ENCODE measurements at regions not wholly inside any gene's neighbourhood (a gene's known extent, or its start where the extent isn't known, plus 50 kb on each side); places are given as distances from the start of the nearest gene placed in this dataset.

DNA sequence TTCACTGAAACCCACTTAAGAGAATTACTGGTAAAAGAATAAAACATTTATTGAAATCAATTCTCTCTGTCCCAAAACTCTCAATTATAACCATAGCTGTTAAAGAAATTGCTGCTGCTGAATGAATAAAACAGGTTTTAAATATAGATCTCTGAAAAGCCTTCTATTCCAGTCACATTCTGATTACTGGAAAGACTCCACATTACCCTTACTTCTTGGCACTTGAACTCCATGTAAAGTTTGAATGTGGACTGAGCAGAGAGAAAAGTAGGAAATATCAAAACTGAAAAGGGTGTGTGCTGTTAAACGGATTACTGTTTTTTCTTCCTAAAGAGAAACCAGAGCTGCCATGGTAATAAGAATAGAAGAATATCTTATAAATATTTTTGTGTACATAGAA, 655.3 kb upstream of the SETBP1 start:
- no peak for DNase-seq

DNA sequence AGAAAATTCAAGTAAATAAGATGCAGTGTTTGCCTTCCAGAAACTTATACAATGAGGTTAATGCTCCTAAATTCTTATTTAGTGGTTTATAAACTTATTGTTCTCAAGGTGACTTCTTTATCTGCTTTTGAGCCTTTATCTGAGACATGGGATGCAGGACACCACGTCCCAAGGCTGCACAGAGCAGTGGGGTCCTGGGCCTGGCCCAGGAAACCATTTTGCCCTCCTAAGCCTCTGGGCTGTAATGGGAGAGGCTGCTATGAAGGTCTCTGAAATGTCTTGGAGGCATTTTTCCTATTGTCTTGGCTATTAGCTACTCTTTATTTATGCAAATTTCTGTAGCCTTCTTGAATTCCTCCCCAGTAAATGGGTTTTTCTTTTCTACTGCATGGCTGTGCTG, 652.6 kb upstream of the SETBP1 start:
- DNase-seq, result no peak

DNA sequence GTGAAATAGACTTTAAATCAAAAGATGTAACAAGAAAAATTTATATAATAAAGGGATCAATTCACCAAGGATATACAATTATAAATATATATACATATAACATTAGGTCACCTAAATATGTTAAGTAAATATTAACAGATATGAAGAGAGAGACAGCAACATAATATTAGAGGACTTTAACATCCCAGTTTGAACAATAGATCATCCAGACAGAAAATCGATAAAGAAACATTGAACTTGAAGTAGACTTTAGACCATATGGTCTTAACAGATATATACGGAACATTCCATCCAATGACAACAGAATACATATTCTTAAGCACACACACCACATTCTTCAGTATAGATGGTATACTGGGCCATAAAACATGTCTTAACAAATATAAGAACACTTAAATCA, 649.6 kb upstream of the SETBP1 start:
- no peak for DNase-seq

DNA sequence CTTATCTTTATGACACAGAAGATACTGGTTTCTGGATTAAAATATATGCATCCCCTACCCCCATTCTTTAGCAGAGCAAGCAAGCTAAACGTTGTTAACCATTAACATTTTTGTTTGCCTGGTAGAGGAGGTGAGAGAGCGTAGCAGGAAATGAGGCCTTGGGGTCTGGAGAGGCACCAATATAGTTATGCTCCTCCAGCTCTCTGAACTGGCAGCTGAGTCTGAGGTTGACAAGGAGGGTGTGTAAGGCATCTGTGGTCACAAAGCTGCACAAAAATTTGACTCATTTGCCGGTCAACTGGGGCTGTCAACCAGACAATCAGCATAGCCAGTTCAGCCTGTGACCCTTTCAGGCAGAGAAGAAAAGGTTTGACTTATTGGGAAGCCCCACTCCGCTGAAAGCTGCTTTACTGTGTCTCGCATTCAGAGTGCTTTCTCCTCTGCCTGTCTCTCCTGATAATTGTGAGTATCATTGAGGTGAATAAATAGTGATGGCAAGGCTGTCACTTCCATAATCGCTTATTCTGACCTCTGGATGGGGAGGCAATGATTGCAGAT, 647.5 kb upstream of the SETBP1 start:
- no peak for DNase-seq

DNA sequence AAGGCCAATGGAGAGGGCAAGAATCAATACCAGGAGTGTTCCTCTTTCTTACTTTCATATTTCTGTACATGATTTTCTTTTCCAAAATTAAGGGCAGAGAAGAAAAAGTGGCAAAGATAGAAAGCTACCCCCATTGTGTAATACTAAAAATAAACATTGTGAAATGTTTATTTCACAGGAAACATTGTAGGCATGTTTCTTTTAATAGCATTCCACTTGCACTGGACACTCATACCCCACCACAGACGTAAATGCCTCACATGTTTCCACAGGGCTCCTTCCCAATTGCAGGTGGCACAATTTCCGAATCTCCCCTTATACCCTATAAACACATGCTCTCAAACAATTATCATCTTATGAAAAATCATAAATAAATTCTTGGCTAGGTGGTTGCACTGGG, 645.1 kb upstream of the SETBP1 start:
- DNase-seq, result no peak

DNA sequence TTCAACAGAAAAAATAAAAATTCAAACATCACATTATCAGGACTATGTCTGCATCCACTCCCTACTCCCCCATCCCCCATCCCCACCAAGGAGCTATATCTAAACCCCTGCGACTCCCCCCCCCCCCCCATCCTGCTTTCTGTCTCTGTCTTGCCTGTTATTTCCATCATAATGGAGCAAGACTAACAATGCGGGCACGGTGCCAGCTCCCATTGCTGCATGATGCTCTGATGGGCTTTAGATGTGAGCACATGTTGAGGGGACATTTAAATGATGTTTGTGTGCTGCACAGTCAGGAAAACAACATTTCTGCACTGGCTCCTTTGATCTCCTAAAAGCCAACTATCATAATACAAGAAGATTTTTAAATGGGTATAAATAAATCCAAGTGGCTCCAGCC, 644.2 kb upstream of the SETBP1 start:
- DNase-seq, result no peak

DNA sequence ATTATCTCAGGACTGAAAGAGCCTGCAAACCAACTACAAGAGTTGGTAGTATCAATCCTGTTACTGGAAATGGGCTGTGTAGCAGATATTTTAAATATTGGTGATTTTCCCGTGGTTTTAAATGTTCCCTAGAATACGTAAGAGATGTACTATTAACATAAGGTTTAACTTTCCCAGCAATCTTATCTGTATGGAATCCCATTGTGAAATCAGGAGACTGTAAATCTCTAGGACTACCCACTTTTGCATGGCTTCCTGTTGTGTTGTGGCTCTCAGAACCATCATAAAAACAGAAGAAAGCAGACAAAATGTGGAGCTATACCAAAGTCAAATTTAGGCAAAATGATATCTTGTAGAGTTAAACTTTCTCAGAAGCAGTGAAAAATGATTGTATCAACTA, 641.5 kb upstream of the SETBP1 start:
- DNase-seq, result no peak

DNA sequence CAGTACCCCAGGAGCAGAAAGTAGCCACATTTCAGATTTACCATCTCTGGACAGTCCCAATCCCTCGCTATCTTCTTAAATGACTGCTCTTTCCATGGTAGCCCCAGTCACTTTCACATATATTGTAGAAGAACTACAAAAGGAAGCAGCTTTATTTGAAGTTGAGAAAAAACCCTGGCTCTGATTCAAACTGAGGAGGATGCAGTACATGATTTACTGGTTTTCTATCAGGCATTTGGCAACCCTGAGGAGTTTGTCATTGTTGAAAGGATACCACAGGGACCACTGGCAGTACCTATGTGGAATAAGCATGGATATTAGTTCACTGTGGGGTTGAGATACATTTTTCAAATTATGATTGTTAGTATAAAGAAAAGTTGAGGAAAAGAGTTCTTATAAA, 640.9 kb upstream of the SETBP1 start:
- DNase-seq, result no peak

DNA sequence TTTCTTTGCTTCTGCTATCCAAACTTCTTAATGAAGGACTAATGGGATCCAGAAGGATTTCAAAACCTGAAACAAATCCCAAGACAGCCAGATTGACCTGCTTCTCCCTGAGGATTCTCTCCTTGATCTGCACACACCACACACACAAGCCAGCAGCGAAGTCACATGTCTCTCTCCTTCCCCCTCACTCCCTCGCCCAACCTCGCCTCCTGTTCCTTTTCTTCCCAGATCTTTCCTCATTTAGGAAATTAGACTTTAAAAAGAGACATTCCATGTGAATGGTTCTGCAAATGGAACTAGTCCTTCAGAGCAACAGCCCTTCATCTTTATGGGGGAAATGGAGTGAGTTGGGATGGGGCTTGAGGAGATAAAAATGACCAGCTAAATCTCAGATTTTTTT, 639.1 kb upstream of the SETBP1 start:
- DNase-seq, result no peak

DNA sequence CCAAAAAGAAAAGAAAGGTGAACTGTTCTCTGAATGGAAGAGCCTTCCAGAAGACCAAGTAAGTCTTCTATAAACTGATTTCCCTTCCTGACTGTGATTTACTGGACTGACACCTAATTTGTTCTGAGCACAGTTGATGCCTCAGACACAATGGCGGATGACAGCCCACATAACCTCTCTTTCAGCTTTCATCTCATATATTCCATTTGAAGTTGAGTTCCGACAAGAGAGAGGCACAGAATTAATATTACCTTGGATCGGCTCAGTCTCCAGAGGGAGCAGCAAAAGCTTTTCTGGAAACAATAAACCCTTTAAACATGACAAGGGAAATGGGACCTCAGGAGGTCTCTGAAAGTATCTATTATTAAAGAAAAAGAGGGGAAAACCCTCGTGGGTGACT, 638.7 kb upstream of the SETBP1 start:
- no peak for DNase-seq

DNA sequence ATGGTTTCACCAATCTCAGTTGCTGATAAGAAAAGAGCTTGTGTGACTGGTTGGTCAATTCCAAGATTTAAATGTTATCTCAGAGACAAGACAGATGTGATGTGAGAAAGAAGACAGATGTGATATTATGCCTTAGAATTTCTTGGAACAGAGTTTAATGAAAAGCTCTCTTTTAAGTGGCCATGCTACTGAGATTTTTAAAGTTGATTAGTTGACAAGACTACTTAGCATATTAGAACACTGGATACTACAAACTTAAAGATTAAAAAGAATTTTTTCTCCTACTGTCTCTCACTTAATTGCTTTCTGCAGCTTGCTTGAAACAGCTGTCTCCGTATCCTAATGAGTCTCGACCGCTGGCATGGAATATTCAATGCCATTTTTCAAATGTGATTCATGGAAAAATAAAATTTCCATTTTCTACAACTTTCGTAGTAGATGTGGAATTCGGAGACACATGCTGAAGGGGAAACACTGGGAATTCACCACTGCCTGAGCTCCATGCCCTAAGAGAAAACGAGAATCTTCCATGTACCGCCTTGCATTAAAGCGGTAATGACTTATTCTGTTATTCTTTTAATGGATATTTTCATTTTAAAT, 634.2 kb upstream of the SETBP1 start:
- DNase-seq, result no peak

DNA sequence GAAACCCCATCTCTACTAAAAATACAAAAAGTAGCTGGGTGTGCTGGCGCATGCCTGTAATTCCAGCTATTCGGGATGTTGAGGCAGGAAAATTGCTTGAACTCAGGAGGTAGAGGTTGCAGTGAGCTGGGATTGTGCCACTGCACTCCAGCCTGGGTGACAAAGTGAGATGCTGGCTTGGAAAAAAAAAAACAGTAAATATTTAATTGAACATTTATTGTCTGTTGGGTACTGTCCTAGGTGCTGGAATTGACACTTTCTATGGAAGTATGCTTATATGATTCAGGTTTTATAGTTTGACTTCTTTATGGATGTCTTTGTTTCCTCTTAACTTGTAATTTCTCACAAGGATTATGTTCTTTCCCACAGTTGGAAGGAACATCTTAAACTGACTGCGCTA, 633.1 kb upstream of the SETBP1 start:
- DNase-seq, result no peak

DNA sequence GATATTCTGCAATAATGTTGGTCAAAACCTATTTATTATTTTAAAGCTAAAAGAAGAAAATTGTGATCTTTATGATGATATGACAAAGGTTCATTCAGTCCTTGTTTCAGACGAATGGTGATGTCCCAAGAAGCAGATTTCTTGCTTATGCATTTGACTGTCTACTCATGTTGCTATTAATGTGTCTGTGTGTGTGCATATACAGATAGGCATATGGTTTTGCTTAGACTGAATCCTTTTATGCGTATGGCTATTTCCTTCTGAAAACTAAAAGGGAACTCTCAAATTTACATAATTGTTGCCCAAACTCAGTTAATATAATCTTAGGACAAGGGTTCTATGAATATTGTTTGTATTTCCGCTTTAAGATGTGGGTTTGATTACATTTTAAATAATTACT, 632.3 kb upstream of the SETBP1 start:
- DNase-seq, result no peak

DNA sequence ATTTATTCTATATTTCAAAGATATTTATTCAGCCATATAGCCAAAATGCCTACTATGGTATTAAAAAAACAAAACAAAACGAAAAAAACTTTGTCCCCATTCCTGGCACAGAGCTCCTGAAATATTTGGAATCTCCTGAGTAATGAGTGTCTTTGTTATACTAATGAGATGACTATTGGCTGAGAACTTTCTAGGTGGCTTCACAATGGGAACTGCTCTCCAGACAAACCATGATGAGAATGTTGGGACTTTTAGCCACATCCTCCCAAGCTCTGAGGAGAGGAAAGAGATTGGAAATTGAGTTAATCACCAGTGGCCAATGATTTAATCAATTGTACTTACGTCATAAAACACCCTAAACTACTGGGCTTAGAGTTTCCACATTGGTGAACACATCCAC, 631.8 kb upstream of the SETBP1 start:
- no peak for DNase-seq

DNA sequence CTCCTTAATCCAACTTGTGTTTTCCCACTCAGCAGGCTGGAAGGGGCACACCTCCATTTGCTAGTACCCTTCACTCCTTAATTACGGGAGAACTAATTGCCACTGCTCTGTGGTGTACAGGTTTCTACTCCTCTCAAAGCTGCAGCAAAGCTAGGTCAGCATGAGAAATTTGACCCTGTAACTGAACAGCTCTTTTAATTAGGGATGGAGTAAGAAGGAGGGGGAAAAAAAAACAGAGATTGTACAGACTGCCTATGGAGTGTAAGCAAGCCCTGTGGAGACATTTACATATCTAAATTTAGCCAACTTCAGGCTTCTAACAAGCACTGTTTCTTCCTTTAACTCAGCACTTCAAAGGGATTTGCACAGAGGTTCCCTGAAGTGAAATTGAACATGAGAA, 629.7 kb upstream of the SETBP1 start:
- no peak for DNase-seq

DNA sequence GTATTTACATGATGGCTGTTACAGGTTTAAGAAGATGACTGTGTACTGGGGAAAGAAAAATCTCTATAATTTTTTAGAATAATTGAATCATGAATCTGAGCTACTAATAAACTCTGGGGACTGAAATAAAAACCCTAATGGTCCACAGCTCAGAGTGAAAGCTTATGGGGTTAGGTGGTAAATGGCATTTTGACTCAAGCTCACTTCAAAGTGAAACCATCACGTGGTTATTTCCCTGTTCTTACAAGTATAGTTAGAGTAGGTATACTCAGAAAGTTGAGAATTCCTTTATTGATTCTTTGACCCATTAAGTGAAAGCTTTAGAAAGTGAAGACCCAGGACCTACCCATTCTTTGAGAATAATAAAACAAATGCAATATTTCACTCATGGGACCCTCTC, 626.2 kb upstream of the SETBP1 start:
- DNase-seq, result no peak

DNA sequence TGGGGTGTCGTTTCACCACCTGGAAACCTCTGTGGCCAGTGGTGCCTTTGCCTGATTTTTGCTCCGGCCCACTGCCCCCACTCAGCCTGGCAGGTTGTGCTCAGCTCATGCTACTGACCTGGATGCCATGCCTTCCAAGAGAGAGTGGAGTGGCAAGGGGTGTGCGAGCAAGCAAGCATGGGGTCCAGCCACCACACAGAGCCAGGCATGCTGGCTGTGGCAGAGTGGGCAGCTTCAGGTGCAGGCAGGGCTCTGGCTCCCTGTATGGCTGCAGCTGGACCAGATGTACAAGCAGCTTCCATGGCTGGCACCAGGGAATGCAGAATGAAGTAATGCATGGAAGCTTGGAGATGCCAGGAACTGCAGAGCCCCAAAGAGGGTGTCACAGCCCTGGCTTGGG, 620.5 kb upstream of the SETBP1 start:
- DNase-seq, result no peak

DNA sequence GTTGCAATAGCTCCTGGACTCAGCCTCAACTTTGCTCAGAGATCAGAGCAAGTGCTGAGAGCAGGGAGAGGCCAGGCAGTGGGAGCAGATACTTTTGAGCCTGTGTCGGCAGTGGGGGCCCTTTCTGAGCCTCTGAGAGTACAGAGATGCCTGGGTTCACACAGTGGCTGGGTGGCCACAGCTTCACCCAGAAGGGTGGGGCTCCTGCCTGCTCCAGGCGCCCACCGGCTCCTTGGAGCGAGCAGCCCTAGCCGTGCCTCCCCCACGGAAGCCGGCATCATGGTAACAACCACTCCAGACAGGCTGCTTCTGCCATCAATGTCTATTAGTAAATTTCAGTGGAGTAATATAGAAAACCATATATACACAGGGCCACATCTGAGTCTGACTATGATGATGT, 619.2 kb upstream of the SETBP1 start:
- no peak for DNase-seq

DNA sequence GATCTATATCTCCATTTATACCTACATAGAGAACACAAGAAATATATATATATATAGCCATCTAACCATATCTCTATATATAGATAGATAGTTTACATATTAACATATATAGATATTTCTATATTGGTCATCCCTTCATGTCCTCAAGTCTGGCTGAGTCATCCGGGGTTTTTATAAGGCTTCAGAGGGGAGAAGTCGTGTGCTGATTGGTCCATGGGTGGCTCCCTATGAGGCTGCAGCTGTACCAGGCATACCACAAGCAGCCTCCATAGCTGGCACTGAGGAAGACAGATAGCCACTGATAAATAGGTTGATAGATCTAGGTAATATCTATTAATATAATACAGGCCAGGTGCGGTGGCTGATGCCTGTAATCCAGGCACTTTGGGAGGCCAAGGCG, 618.3 kb upstream of the SETBP1 start:
- no peak for DNase-seq

DNA sequence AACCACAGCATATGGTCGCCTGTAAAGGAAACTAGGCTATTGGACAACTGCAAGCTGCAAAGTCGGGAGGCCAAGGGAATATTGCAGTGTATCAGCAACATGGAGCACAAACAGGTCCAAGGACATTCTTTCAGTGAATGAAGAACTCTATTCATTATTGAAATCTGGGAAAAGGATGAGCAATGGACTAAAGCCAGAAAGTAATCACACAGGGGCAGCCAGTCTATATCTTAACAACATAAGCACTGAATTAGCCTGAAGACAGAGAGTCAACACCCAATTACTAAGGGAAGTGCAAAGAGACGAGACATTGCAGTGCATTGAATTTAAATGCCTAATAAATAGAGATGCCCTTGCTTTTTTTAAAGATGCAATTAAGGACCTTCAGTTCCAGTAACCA, 615.5 kb upstream of the SETBP1 start:
- no peak for DNase-seq

DNA sequence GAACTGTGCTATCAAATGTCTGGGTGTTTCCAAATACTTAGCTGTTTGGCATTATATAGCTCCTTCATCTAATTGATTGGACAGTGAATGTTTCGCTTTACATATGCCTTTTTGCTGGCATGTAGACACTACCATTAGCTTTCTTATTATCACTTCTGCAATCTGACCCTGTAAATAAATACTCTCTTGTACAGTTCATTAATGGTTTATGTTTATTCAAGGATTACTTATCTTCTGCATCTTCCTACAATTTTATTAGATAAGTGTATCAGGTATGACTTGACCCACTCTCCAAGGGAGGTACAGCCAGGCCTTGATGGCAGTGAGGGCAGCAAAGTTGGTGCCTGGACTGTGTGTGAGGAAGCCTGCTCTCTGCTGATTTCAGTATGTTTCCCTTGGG, 614.1 kb upstream of the SETBP1 start:
- DNase-seq, result no peak

DNA sequence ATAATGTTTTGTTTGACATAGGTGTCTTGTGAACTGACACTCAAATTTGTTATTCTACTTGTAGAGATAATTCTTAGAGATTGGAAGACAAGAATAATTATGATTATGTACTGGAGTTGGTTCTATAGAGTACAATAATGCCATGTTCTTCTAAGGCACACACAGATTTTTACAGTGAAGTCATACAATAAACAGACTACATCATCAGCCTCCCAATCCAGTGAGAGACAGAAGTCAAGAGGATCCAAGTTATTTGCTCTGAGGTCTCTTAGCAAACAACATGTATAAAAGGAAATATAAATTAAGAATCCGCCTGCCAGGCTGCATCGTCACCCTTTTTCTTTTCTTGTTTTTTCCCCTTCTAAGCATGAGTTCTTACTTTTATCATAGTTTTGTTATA, 613.5 kb upstream of the SETBP1 start:
- no peak for DNase-seq

DNA sequence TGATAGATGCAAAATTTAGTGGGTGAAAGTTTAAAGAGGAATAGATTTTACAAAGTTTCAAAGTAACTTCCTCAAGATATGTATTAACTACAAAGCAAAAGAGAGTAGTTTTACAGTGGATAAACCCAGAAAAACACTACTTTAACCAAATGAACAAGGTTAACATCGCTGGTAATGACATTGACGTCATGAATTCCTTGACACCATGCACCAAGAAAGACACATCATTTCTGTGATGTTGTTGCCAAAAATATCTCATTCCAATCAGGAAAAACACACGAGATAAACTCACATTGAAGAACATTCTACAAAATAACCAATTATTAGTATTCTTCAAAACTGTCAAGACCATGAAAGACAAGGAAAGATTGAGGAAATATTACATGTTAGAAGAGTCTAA, 605.6 kb upstream of the SETBP1 start:
- no peak for DNase-seq

DNA sequence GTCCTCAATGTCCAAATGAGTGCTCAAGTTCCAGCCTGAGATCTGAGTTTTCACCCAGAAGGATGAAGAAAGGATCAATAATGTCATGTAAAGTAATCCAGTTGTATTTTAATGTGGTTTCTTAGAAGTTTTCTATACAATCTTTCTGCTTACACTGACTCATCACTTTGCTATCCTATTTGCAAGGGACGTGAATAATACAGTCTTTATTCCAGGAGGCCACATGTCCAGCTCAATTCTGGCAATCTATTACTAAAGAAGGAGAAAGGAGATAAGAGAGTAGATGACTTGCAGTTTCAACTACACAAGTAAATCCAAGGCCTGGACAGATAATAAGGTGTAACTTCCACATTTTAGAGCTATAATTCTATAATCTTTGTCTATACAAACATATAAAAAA, 601.1 kb upstream of the SETBP1 start:
- DNase-seq, result no peak

DNA sequence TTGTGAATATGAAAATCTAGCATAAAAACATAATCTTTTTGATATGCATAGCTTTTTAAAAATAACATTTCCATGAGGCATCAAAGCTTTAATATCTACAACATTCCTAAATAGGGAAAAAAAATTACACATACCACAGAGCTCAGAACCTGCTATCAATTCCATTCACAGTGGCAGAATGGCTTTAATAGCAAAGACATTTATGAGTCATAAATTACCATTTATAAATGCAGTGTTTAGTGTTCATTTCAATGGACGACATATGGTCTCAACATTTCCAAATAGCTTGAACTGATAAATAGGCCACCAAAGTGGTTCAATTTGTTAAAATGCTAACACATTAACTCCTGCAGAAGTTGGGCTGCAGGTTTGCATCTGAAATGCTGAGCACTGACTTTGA, 600.6 kb upstream of the SETBP1 start:
- DNase-seq, result no peak

DNA sequence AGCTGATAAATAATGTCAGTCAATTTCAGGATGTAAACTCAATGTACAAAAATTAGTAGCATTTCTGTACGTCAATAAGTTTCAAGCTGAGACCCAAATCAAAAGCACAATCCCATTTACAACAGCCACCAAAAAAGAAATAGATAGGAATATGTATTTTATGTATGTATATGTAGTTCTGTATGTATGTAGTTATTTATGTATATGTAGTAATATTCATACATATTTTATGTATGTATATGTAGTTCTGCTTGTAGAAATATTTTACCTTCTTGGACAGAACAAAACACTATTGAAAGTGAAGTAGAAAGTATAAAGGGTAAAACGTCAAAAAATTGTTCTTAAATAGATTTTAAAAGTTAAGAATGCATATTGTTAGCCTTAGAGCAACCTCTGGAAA, 591.0 kb upstream of the SETBP1 start:
- DNase-seq, result no peak

Data from CD4-positive, alpha-beta T cell treated with Interferon alpha-2 for 1 hour (primary cell).